CD14-positive monocyte (primary cell): ENCODE measurements at regions not wholly inside any gene's neighbourhood (a gene's known extent, or its start where the extent isn't known, plus 50 kb on each side); places are given as distances from the start of the nearest gene placed in this dataset.

Experiments used
- DNase-seq, 3 donors: peaks; one replicate each; pipeline ENCODE4 v3.0.0-alpha.2; 2011 to 2022
- H2AFZ ChIP-seq: 2 replicates; pipeline ENCODE4 v1.6.0; 2012; ENCODE audit warnings: mild to moderate bottlenecking, low read depth, low read length, inconsistent platforms; ENCODE audit not compliant: insufficient read depth, poor library complexity, severe bottlenecking
- H3K27ac ChIP-seq, 2 donors: 1 replicate in 1 of 2; 2 replicates in 1 of 2; pipeline ENCODE4 v1.5.1; 2012 to 2013; ENCODE audit warnings: low read length in 2 of 2, control low read depth in 1 of 2, inconsistent platforms in 1 of 2, low read depth in 1 of 2, mild to moderate bottlenecking in 1 of 2
- H3K27me3 ChIP-seq, 2 donors: one replicate each; pipeline versions ENCODE4 v1.6.0 to v1.6.1; 2011 to 2013; ENCODE audit warnings: low read length in 2 of 2; ENCODE audit not compliant: control insufficient read depth in 2 of 2, insufficient read depth in 2 of 2
- H3K36me3 ChIP-seq, 2 donors: replicated peaks in 1 of 2; 1 replicate in 1 of 2; 2 replicates in 1 of 2; pipeline versions ENCODE4 v1.5.1 to v1.6.1; 2012 to 2013; ENCODE audit warnings: low read length in 2 of 2, control low read depth in 1 of 2, inconsistent platforms in 1 of 2, mild to moderate bottlenecking in 1 of 2; ENCODE audit not compliant: insufficient read depth in 2 of 2, control insufficient read depth in 1 of 2
- H3K4me1 ChIP-seq, 2 donors: 1 replicate in 1 of 2; 2 replicates in 1 of 2; pipeline versions ENCODE4 v1.5.1 to v1.6.1; 2012 to 2013; ENCODE audit warnings: low read length in 2 of 2, control low read depth in 1 of 2, inconsistent platforms in 1 of 2, mild to moderate bottlenecking in 1 of 2, moderate library complexity in 1 of 2; ENCODE audit not compliant: insufficient read depth in 2 of 2, control insufficient read depth in 1 of 2
- H3K4me2 ChIP-seq: replicated peaks from 2 replicates; pipeline ENCODE3; 2012; ENCODE audit warnings: low read length, moderate library complexity, mild to moderate bottlenecking; ENCODE audit not compliant: poor library complexity, severe bottlenecking; ENCODE audit errors: extremely low read depth
- H3K4me3 ChIP-seq, 3 experiments: fragments of 200-600 bp in 1 of 3; sonication (generic) in 1 of 3; replicated peaks in 1 of 3; 1 replicate in 2 of 3; 2 replicates in 1 of 3; pipeline ENCODE4 v1.5.1; 2011 to 2013; ENCODE audit warnings: low read length in 3 of 3, mild to moderate bottlenecking in 3 of 3, control low read depth in 2 of 3, low read depth in 2 of 3, inconsistent platforms in 1 of 3, moderate library complexity in 1 of 3
- H3K79me2 ChIP-seq: 2 replicates; pipeline ENCODE4 v1.6.0; 2012; ENCODE audit warnings: mild to moderate bottlenecking, control low read depth, inconsistent platforms, low read length, moderate library complexity; ENCODE audit not compliant: insufficient read depth
- H3K9ac ChIP-seq: 2 replicates; pipeline ENCODE4 v1.6.0; 2017; ENCODE audit warnings: low read length, mild to moderate bottlenecking; ENCODE audit not compliant: insufficient read depth, poor library complexity, severe bottlenecking
- H3K9me3 ChIP-seq, 2 donors: replicated peaks in 1 of 2; 1 replicate in 1 of 2; 2 replicates in 1 of 2; pipeline versions ENCODE4 v1.5.1 to v1.6.1; 2012 to 2013; ENCODE audit warnings: low read length in 2 of 2, control low read depth in 1 of 2; ENCODE audit not compliant: control insufficient read depth in 1 of 2, insufficient read depth in 1 of 2
- H4K20me1 ChIP-seq: 2 replicates; pipeline ENCODE4 v1.6.0; 2012; ENCODE audit warnings: mild to moderate bottlenecking, low read length, control low read depth, moderate library complexity; ENCODE audit not compliant: insufficient read depth
- H3K27ac Mint-ChIP-seq, 7 donors: one replicate each; pipeline ENCODE4 v1.8.0; 2020; ENCODE audit warnings: mild to moderate bottlenecking in 7 of 7, mixed read lengths in 7 of 7, moderate library complexity in 6 of 7, inconsistent platforms in 2 of 7
- H3K27me3 Mint-ChIP-seq, 3 donors: one replicate each; pipeline ENCODE4 v1.8.0; 2021 to 2022; ENCODE audit warnings: low read depth in 3 of 3, mild to moderate bottlenecking in 3 of 3, mixed read lengths in 3 of 3, moderate library complexity in 3 of 3, inconsistent platforms in 1 of 3
- H3K36me3 Mint-ChIP-seq, 2 donors: one replicate each; pipeline ENCODE4 v1.8.0; 2020; ENCODE audit warnings: mixed read lengths in 2 of 2, inconsistent platforms in 1 of 2, mild to moderate bottlenecking in 1 of 2
- H3K4me1 Mint-ChIP-seq: one replicate; pipeline ENCODE4 v1.8.0; 2020; ENCODE audit warnings: mild to moderate bottlenecking, mixed read lengths
- H3K4me3 Mint-ChIP-seq, 2 donors: one replicate each; pipeline ENCODE4 v1.8.0; 2020; ENCODE audit warnings: mild to moderate bottlenecking in 2 of 2, mixed read lengths in 2 of 2, moderate library complexity in 1 of 2
- H3K9me3 Mint-ChIP-seq, 7 donors: one replicate each; pipeline ENCODE4 v1.8.0; 2020 to 2022; ENCODE audit warnings: mixed read lengths in 7 of 7, mild to moderate bottlenecking in 6 of 7, moderate library complexity in 6 of 7, inconsistent platforms in 2 of 7
- CTCF ChIP-seq: fragments of 200-600 bp; IDR thresholded peaks from one replicate; pipeline ENCODE4 v1.8.0; 2022; ENCODE audit warnings: antibody characterized with exemption, mild to moderate bottlenecking
- WGBS: methylation state at CpG from one replicate; pipeline ENCODE4 v1.1.5; 2013; ENCODE audit warnings: missing lambda C conversion rate; ENCODE audit not compliant: insufficient coverage; 5-methylcytosine and 5-hydroxymethylcytosine counted together
- intact Hi-C, 2 donors: fragments of 100-400 bp; cut with micrococcal nuclease; formaldehyde crosslinking; loops; one replicate each; pipeline versions ENCODE4 v1.15.0 to v1.15.1; 2023

GRCh38 chr5:172575816-172576545, 65.1 kb upstream of the NEURL1B start:
- Mint-ChIP-seq H3K27me3 (peaks cover 4 to 14% (median 7%) of the 10 kb centered on the region in 3 donors), H3K9me3 (peaks cover 0 to 6% (median 2%) of the 10 kb centered on the region in 7 donors), H3K36me3 (no peaks in the 10 kb centered on the region), H3K4me1 (no peaks in the 10 kb centered on the region), H3K27ac (no peak overlapping the region), H3K4me3 (no peak overlapping the region)
- intact Hi-C loops = no loop called here
- H2AFZ ChIP-seq = no peak overlapping the region
- H3K4me3 ChIP-seq = no peak overlapping the region
- no peak for TF ChIP-seq CTCF
- no peaks in the 10 kb centered on the region for H3K36me3 ChIP-seq
- DNase-seq = no peak
- WGBS = 83% methylated on average over 10 of the region's 10 CpGs
- H3K27me3 ChIP-seq = no peaks in the 10 kb centered on the region
- H3K27ac ChIP-seq = no peak overlapping the region
- H3K4me2 ChIP-seq = no peak overlapping the region
- no peak overlapping the region for H3K9ac ChIP-seq
- H3K4me1 ChIP-seq = no peaks in the 10 kb centered on the region
- H4K20me1 ChIP-seq = no peaks in the 10 kb centered on the region
- peaks cover 0 to 4% of the 10 kb centered on the region in 2 donors for H3K9me3 ChIP-seq
- no peaks in the 10 kb centered on the region for H3K79me2 ChIP-seq

GRCh38 chr5:172575416-172575815, 65.6 kb upstream of the NEURL1B start:
- Mint-ChIP-seq H3K36me3 (no peaks in the 10 kb centered on the region), H3K27me3 (peaks cover 4 to 12% (median 7%) of the 10 kb centered on the region in 3 donors), H3K4me1 (no peaks in the 10 kb centered on the region), H3K9me3 (peaks cover 0 to 6% (median 2%) of the 10 kb centered on the region in 7 donors), H3K27ac (no peak overlapping the region), H3K4me3 (no peak overlapping the region)
- Histone ChIP-seq H3K79me2 (no peaks in the 10 kb centered on the region), H3K4me1 (no peaks in the 10 kb centered on the region), H3K27me3 (no peaks in the 10 kb centered on the region), H3K27ac (no peak overlapping the region), H3K9me3 (peaks cover 0 to 4% of the 10 kb centered on the region in 2 donors), H4K20me1 (no peaks in the 10 kb centered on the region), H2AFZ (no peak overlapping the region), H3K9ac (no peak overlapping the region), H3K4me2 (no peak overlapping the region), H3K36me3 (no peaks in the 10 kb centered on the region), H3K4me3 (no peak overlapping the region)
- no peak for DNase-seq
- TF ChIP-seq CTCF = no peak
- intact Hi-C loops = no loop called here
- WGBS = 88% methylated on average over 8 of the region's 8 CpGs
